GM23338 (cell line): ENCODE measurements at regions not wholly inside any gene's neighbourhood (a gene's known extent, or its start where the extent isn't known, plus 50 kb on each side); places are given as distances from the start of the nearest gene placed in this dataset.

Experiments used
- ATAC-seq: fragments of 200-7000 bp; cut with Tn5 transposase; 3 replicates; pipeline ENCODE4 v1.9.1; 2020
- DNase-seq: peaks from one replicate; pipeline ENCODE4 v3.0.0-alpha.2; 2015; ENCODE audit warnings: low spot score
- H2AFZ ChIP-seq: fragments of 200-600 bp; sonication (generic); 2 replicates; pipeline ENCODE4 v1.8.0; 2016; ENCODE audit warnings: antibody characterized with exemption, mild to moderate bottlenecking, moderate library complexity
- H3F3A ChIP-seq: fragments of 200-600 bp; sonication (generic); replicated peaks from 2 replicates; pipeline ENCODE4 v1.8.0; 2017; ENCODE audit warnings: antibody characterized with exemption, mixed run types, low read depth
- H3K27ac ChIP-seq: fragments of 200-600 bp; sonication (generic); 2 replicates; pipeline ENCODE4 v1.6.1; 2016; ENCODE audit warnings: low read depth
- H3K27me3 ChIP-seq: fragments of 200-600 bp; sonication (generic); 2 replicates; pipeline ENCODE4 v1.8.0; 2016; ENCODE audit warnings: mild to moderate bottlenecking, mixed run types, moderate library complexity; ENCODE audit not compliant: insufficient read depth
- H3K36me3 ChIP-seq: fragments of 200-600 bp; sonication (generic); 2 replicates; pipeline ENCODE4 v1.8.0; 2016; ENCODE audit warnings: mild to moderate bottlenecking; ENCODE audit not compliant: insufficient read depth
- H3K4me1 ChIP-seq: fragments of 200-600 bp; sonication (generic); 2 replicates; pipeline ENCODE4 v1.8.0; 2016; ENCODE audit warnings: mild to moderate bottlenecking, moderate library complexity; ENCODE audit not compliant: insufficient read depth
- H3K4me2 ChIP-seq: fragments of 200-600 bp; sonication (generic); 2 replicates; pipeline ENCODE4 v1.7.1; 2017; ENCODE audit warnings: mixed run types
- H3K4me3 ChIP-seq: fragments of 200-600 bp; sonication (generic); 2 replicates; pipeline ENCODE4 v1.6.1; 2016; ENCODE audit warnings: mixed run types
- H3K79me2 ChIP-seq: fragments of 200-600 bp; sonication (generic); replicated peaks from 2 replicates; pipeline ENCODE4 v1.8.0; 2017; ENCODE audit warnings: mild to moderate bottlenecking; ENCODE audit not compliant: insufficient read depth
- H3K9me2 ChIP-seq: fragments of 200-600 bp; sonication (generic); 2 replicates; pipeline ENCODE4 v1.8.0; 2017; ENCODE audit not compliant: insufficient read depth
- H4K20me1 ChIP-seq: fragments of 200-600 bp; sonication (generic); replicated peaks from 2 replicates; pipeline ENCODE4 v1.8.0; 2017; ENCODE audit warnings: mild to moderate bottlenecking; ENCODE audit not compliant: insufficient read depth
- H3K27ac Mint-ChIP-seq: 2 replicates; pipeline ENCODE4 v1.8.0; 2020; ENCODE audit warnings: inconsistent platforms, mild to moderate bottlenecking, moderate library complexity, mixed read lengths
- H3K27me3 Mint-ChIP-seq: 3 replicates; pipeline ENCODE4 v1.8.0; 2022; ENCODE audit warnings: low read depth, mild to moderate bottlenecking, moderate library complexity, mixed read lengths, inconsistent platforms; ENCODE audit not compliant: insufficient read depth, poor library complexity
- H3K36me3 Mint-ChIP-seq: 3 replicates; pipeline ENCODE4 v1.8.0; 2021; ENCODE audit warnings: low read depth, mild to moderate bottlenecking, inconsistent platforms, moderate library complexity, mixed read lengths
- H3K4me1 Mint-ChIP-seq: 3 replicates; pipeline ENCODE4 v1.8.0; 2020; ENCODE audit warnings: mild to moderate bottlenecking, inconsistent platforms, mixed read lengths
- H3K4me3 Mint-ChIP-seq: 3 replicates; pipeline ENCODE4 v1.8.0; 2021; ENCODE audit warnings: moderate library complexity, mild to moderate bottlenecking, inconsistent platforms, mixed read lengths
- H3K9me3 Mint-ChIP-seq: 3 replicates; pipeline ENCODE4 v1.8.0; 2020; ENCODE audit warnings: moderate library complexity, mild to moderate bottlenecking, inconsistent platforms, mixed read lengths
- CREB1 ChIP-seq: fragments of 250-450 bp; sonication (Bioruptor Pico); IDR thresholded peaks from 2 replicates; pipeline ENCODE4 v1.5.0; 2020; ENCODE audit warnings: low read depth, mild to moderate bottlenecking, moderate library complexity
- EZH2 ChIP-seq: fragments of 200-600 bp; sonication (generic); IDR thresholded peaks from one replicate; pipeline ENCODE4 v1.8.0; 2017; ENCODE audit warnings: antibody characterized with exemption, mild to moderate bottlenecking, low read depth; ENCODE audit not compliant: unreplicated experiment
- EZH2phosphoT487 ChIP-seq: fragments of 200-600 bp; sonication (generic); IDR thresholded peaks from one replicate; pipeline ENCODE4 v1.8.1; 2018; ENCODE audit warnings: antibody characterized with exemption; ENCODE audit not compliant: unreplicated experiment
- JUNB ChIP-seq: IDR thresholded peaks from one replicate; pipeline ENCODE4 v1.6.1; 2016; ENCODE audit warnings: antibody characterized with exemption; ENCODE audit not compliant: unreplicated experiment
- NANOG ChIP-seq: IDR thresholded peaks from 2 replicates; pipeline ENCODE4 v1.6.1; 2016; ENCODE audit warnings: antibody characterized with exemption, borderline replicate concordance
- POLR2AphosphoS5 ChIP-seq: IDR thresholded peaks from 2 replicates; pipeline ENCODE4 v1.6.1; 2016; ENCODE audit warnings: antibody characterized with exemption, low read depth
- REST ChIP-seq: IDR thresholded peaks from one replicate; pipeline ENCODE4 v1.6.1; 2018; ENCODE audit warnings: antibody characterized with exemption; ENCODE audit not compliant: unreplicated experiment
- STAT1 ChIP-seq: IDR thresholded peaks from one replicate; pipeline ENCODE4 v1.6.1; 2016; ENCODE audit warnings: antibody characterized with exemption; ENCODE audit not compliant: unreplicated experiment
- ZNF114 ChIP-seq: fragments of 250-450 bp; sonication (Bioruptor Pico); IDR thresholded peaks from 2 replicates; pipeline ENCODE4 v1.5.0; 2020; ENCODE audit warnings: mild to moderate bottlenecking, moderate library complexity
- ZNF331 ChIP-seq: fragments of 250-450 bp; sonication (Bioruptor Pico); IDR thresholded peaks from 2 replicates; pipeline ENCODE4 v1.5.0; 2020; ENCODE audit warnings: low read depth, mild to moderate bottlenecking, moderate library complexity
- ZNF462 ChIP-seq: fragments of 250-450 bp; sonication (Bioruptor Pico); IDR thresholded peaks from 2 replicates; pipeline ENCODE4 v1.5.0; 2020; ENCODE audit warnings: mild to moderate bottlenecking, moderate library complexity
- TF ChIP-seq, protein P1 (sequence below), 2 experiments: fragments of 200-600 bp in 1 of 2; sonication (generic) in 1 of 2; conservative IDR thresholded peaks; 2 replicates each; pipeline versions ENCODE4 v1.5.1 to v1.6.1; 2016 to 2017; ENCODE audit warnings: antibody characterized with exemption in 2 of 2, low read depth in 2 of 2, mild to moderate bottlenecking in 2 of 2, moderate library complexity in 1 of 2
- TF ChIP-seq, protein P2 (sequence below): IDR thresholded peaks from 2 replicates; pipeline ENCODE4 v1.6.1; 2016; ENCODE audit warnings: antibody characterized with exemption

DNA sequence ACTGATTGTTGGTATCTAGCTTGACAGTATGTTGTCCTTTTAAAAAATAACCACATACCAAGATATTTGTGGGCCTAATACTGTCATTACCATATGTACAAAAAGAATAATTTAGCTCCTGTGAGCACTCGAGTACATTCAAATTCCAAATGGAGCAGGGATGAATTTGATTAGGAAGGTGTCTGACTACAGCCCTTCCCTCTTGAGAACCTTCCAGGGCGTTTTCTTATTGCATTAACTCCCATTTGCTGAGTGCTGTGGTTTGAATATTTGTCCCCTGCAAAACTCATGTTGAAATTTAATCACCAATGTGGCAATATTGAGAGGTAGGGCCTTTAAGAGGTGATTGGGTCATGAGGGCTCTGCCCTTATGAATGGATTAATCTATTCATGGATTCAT, 76.9 kb upstream of the RALY start:
- Histone ChIP-seq H3K27ac (no peak overlapping the region), H3K4me3 (no peak overlapping the region), H3K79me2 (no peaks in the 10 kb centered on the region), H3F3A (no peaks in the 10 kb centered on the region), H3K9me2 (no peaks in the 10 kb centered on the region), H3K27me3 (no peaks in the 10 kb centered on the region), H4K20me1 (no peaks in the 10 kb centered on the region), H2AFZ (no peak overlapping the region), H3K4me2 (no peak overlapping the region), H3K36me3 (no peaks in the 10 kb centered on the region), H3K4me1 (no peaks in the 10 kb centered on the region)
- H3K4me1 Mint-ChIP-seq = peaks cover 8% of the 10 kb centered on the region; the same call in 2 of the 3 replicates
- no peaks in the 10 kb centered on the region; the same call in 2 of the 3 replicates for H3K9me3 Mint-ChIP-seq
- H3K36me3 Mint-ChIP-seq = no peaks in the 10 kb centered on the region
- no peak overlapping the region for H3K27ac Mint-ChIP-seq
- H3K27me3 Mint-ChIP-seq = peaks cover 8% of the 10 kb centered on the region
- TF ChIP-seq REST = no peak
- no peak for TF ChIP-seq EZH2phosphoT487
- no peak for TF ChIP-seq NANOG
- TF ChIP-seq, protein P1, sequence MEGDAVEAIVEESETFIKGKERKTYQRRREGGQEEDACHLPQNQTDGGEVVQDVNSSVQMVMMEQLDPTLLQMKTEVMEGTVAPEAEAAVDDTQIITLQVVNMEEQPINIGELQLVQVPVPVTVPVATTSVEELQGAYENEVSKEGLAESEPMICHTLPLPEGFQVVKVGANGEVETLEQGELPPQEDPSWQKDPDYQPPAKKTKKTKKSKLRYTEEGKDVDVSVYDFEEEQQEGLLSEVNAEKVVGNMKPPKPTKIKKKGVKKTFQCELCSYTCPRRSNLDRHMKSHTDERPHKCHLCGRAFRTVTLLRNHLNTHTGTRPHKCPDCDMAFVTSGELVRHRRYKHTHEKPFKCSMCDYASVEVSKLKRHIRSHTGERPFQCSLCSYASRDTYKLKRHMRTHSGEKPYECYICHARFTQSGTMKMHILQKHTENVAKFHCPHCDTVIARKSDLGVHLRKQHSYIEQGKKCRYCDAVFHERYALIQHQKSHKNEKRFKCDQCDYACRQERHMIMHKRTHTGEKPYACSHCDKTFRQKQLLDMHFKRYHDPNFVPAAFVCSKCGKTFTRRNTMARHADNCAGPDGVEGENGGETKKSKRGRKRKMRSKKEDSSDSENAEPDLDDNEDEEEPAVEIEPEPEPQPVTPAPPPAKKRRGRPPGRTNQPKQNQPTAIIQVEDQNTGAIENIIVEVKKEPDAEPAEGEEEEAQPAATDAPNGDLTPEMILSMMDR (conservative IDR thresholded peaks at IDR 0.05; ENCODE audit: low read depth in 2 of 2) = no peak
- TF ChIP-seq ZNF114 = no peak
- no peak for TF ChIP-seq EZH2
- no peak for TF ChIP-seq STAT1
- TF ChIP-seq ZNF462 (CRISPR knock-in tag) = no peak
- TF ChIP-seq, protein P2, sequence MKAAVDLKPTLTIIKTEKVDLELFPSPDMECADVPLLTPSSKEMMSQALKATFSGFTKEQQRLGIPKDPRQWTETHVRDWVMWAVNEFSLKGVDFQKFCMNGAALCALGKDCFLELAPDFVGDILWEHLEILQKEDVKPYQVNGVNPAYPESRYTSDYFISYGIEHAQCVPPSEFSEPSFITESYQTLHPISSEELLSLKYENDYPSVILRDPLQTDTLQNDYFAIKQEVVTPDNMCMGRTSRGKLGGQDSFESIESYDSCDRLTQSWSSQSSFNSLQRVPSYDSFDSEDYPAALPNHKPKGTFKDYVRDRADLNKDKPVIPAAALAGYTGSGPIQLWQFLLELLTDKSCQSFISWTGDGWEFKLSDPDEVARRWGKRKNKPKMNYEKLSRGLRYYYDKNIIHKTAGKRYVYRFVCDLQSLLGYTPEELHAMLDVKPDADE = no peak
- TF ChIP-seq CREB1 (CRISPR knock-in tag) = no peak
- TF ChIP-seq ZNF331 = no peak
- TF ChIP-seq POLR2AphosphoS5 = no peak
- no peak for TF ChIP-seq JUNB
- no peak overlapping the region for H3K4me3 Mint-ChIP-seq
- ATAC-seq (no peak), DNase-seq (no peak)
